Fibroblast of pulmonary artery (primary cell): ENCODE measurements at regions not wholly inside any gene's neighbourhood (a gene's known extent, or its start where the extent isn't known, plus 50 kb on each side); places are given as distances from the start of the nearest gene placed in this dataset.

ENCODE experiments used
- DNase-seq: peaks from one replicate; pipeline ENCODE4 v3.0.0-alpha.2; 2010; ENCODE audit warnings: low read depth
- H3K4me3 ChIP-seq: replicated peaks from 2 replicates; pipeline ENCODE4 v1.5.1; 2011; ENCODE audit warnings: low read depth, mild to moderate bottlenecking, control low read depth, low read length, moderate library complexity
- TF ChIP-seq, protein P1 (sequence below): IDR thresholded peaks from 2 replicates; pipeline ENCODE4 v1.5.1; 2011; ENCODE audit warnings: mild to moderate bottlenecking, control low read depth, low read length, inconsistent platforms; ENCODE audit errors: missing control alignments

DNA sequence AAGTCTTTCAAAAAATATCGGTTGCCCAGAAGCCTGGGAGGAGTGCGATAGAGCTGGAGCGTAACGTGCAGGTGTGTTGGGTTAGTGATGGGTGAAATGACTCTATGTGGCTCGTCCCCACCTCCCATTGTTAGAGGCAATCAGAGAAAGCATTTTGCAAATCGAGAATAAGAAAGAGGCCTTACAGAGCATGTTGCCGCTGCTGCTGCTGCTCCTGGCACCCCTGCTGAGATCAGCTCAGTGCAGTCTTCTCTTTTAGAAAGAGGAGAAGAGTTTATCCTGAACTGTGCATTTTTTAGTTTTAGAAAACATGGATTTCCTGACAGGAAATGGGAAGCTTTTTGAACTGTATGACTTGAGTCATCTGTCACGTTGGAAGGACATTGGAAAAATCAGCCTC, 774.5 kb upstream of the RBFOX1 start:
- DNase-seq: no peak
- TF ChIP-seq, protein P1, sequence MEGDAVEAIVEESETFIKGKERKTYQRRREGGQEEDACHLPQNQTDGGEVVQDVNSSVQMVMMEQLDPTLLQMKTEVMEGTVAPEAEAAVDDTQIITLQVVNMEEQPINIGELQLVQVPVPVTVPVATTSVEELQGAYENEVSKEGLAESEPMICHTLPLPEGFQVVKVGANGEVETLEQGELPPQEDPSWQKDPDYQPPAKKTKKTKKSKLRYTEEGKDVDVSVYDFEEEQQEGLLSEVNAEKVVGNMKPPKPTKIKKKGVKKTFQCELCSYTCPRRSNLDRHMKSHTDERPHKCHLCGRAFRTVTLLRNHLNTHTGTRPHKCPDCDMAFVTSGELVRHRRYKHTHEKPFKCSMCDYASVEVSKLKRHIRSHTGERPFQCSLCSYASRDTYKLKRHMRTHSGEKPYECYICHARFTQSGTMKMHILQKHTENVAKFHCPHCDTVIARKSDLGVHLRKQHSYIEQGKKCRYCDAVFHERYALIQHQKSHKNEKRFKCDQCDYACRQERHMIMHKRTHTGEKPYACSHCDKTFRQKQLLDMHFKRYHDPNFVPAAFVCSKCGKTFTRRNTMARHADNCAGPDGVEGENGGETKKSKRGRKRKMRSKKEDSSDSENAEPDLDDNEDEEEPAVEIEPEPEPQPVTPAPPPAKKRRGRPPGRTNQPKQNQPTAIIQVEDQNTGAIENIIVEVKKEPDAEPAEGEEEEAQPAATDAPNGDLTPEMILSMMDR: no peak

DNA sequence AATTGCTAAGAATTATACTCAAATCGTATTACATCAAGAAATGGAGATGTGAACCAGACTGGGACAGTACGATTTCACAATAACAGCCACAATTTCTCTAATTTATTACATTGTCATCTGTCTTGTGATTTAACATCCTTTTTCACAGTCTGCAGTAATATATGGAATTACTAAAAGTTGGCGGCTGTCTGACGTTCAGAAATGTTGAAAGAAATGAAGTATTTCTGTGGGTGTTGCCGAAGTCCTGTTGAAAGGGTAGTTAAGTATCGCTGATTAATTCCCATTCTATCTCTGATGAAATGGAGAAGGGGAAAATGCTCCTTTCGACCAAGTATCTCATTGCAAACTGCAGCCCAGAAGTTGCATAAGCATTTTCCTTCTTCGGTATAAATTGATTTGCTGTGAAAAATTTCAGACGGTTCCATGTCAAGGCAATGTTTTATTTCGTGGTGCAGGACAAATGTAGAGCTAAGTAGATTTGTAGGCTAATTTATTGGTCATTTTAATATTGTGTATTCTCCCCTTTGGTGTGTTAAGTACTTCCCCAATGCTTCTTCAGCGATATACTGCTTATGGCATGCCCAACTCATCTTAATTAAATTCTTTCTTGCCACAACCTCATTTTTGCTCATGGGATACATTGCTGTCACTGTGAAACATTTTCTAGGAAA, 775.2 kb upstream of the RBFOX1 start:
- TF ChIP-seq, protein P1: no peak
- DNase-seq: no peak
- H3K4me3 ChIP-seq: no peak overlapping the region

More for the DNA sequence above, 774.5 kb upstream of the RBFOX1 start:
- no peak overlapping the region for H3K4me3 ChIP-seq

DNA sequence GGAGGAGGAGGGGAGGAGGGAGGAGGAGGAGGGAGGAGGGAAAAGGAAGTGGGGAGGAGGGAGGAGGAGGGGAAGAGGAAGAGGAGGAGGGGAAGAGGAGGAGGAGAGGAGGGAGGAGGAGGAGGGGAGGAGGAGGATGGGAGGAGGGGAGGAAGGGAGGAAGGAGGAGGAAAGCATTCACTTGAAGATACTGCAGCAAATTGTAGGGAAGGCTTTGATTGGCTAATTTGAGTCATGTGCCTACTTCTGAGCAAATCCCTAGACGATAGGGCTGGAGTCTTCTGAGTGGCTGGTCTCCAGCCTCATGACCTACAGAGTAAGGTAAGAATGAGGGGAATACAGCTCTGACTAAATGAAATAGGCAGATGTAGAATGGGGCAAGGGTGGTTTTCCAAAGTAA, 783.2 kb upstream of the RBFOX1 start:
- TF ChIP-seq, protein P1: no peak
- DNase-seq: no peak
- H3K4me3 ChIP-seq: no peak overlapping the region

DNA sequence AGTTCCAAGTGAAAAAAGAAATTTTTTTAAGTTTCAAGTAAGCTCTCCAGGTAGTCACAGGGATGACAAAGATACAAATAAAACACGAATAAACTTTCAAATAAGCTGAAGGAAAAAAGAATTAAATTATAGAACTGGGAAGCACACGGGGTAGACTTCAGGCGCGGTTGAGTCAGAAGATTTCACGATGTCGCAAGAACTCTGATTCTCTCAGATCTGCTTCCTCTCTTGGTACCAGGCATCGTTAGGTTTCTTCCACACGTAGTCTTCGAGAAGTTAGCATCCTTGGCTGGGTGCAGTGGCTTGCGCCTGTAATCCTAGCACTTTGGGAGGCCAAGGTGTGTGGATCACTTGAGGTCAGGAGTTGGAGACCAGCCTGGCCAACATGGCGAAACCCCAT, 784.1 kb upstream of the RBFOX1 start:
- no peak overlapping the region for H3K4me3 ChIP-seq
- TF ChIP-seq, protein P1: no peak
- DNase-seq: no peak

DNA sequence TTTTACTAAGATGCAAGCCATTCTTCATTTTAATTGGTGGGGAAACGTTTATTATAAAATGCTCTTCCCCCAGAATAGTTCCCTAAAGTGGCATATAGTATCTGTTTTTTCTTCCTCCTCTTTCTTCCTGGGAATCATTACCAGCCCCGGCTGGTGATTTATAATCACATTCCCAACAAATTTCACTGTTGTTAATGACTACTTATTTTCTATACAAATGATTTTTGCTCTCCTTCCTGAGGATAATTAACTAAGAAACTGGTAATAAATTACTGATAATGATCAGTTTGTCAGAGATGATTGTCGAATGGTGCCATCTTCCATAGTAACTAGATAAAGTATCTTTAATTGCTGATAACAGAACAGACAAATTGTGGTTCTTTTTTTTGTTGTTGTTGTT, 785.5 kb upstream of the RBFOX1 start:
- no peak overlapping the region for H3K4me3 ChIP-seq
- no peak for DNase-seq
- TF ChIP-seq, protein P1: no peak

GRCh38 chr16:6545329-6545728, 787.3 kb upstream of the RBFOX1 start:
- TF ChIP-seq, protein P1: no peak
- no peak overlapping the region for H3K4me3 ChIP-seq
- no peak for DNase-seq

GRCh38 chr16:6541267-6541666, 791.4 kb upstream of the RBFOX1 start:
- no peak for DNase-seq
- TF ChIP-seq, protein P1: no peak
- H3K4me3 ChIP-seq: no peak overlapping the region
